MM.1S (cell line): ENCODE measurements at regions not wholly inside any gene's neighbourhood (a gene's known extent, or its start where the extent isn't known, plus 50 kb on each side); places are given as distances from the start of the nearest gene placed in this dataset.

Experiments
- DNase-seq: peaks from one replicate; pipeline ENCODE4 v3.0.0-alpha.2; 2015
- H2AFZ ChIP-seq: fragments of 300-600 bp; sonication (generic); 2 replicates; pipeline ENCODE4 v1.6.0; 2016; ENCODE audit warnings: antibody characterized with exemption, low read length
- H3F3A ChIP-seq: fragments of 300-600 bp; sonication (generic); 2 replicates; pipeline ENCODE4 v1.6.1; 2016; ENCODE audit warnings: mild to moderate bottlenecking, antibody characterized with exemption, low read length, moderate library complexity, mixed read lengths; ENCODE audit not compliant: insufficient read depth
- H3K27ac ChIP-seq: fragments of 300-600 bp; sonication (generic); 2 replicates; pipeline ENCODE4 v1.5.1; 2016; ENCODE audit warnings: mild to moderate bottlenecking, low read length
- H3K27me3 ChIP-seq: fragments of 300-600 bp; sonication (generic); replicated peaks from 2 replicates; pipeline ENCODE4 v1.6.0; 2016; ENCODE audit warnings: low read length; ENCODE audit not compliant: insufficient read depth
- H3K36me3 ChIP-seq: fragments of 300-600 bp; sonication (generic); replicated peaks from 2 replicates; pipeline ENCODE4 v1.6.1; 2016; ENCODE audit warnings: mild to moderate bottlenecking, low read length, mixed read lengths; ENCODE audit not compliant: insufficient read depth
- H3K4me1 ChIP-seq: fragments of 300-600 bp; sonication (generic); 2 replicates; pipeline ENCODE4 v1.6.1; 2016; ENCODE audit warnings: low read length, mixed read lengths
- H3K4me2 ChIP-seq: fragments of 300-600 bp; sonication (generic); 2 replicates; pipeline ENCODE4 v1.6.0; 2016; ENCODE audit warnings: low read depth, low read length
- H3K4me3 ChIP-seq: fragments of 300-600 bp; sonication (generic); 2 replicates; pipeline ENCODE4 v1.5.1; 2016; ENCODE audit warnings: low read length, mixed read lengths
- H3K79me2 ChIP-seq: fragments of 300-600 bp; sonication (generic); 2 replicates; pipeline ENCODE4 v1.6.1; 2016; ENCODE audit warnings: mixed run types, low read length, mixed read lengths
- H3K9ac ChIP-seq: fragments of 300-600 bp; sonication (generic); 2 replicates; pipeline ENCODE4 v1.6.1; 2016; ENCODE audit warnings: low read length, mixed read lengths
- H3K9me2 ChIP-seq: fragments of 300-600 bp; sonication (generic); replicated peaks from 2 replicates; pipeline ENCODE4 v1.6.1; 2016; ENCODE audit warnings: mild to moderate bottlenecking, low read length, mixed read lengths; ENCODE audit not compliant: insufficient read depth
- H3K9me3 ChIP-seq: fragments of 300-600 bp; sonication (generic); replicated peaks from 2 replicates; pipeline ENCODE4 v1.6.1; 2016; ENCODE audit warnings: mild to moderate bottlenecking, low read length, mixed read lengths; ENCODE audit not compliant: insufficient read depth
- H4K20me1 ChIP-seq: fragments of 300-600 bp; sonication (generic); 2 replicates; pipeline ENCODE4 v1.6.1; 2016; ENCODE audit warnings: mild to moderate bottlenecking, low read length, moderate library complexity, mixed read lengths; ENCODE audit not compliant: insufficient read depth
- CTCF ChIP-seq: fragments of 300-600 bp; sonication (generic); IDR thresholded peaks from 2 replicates; pipeline ENCODE4 v1.5.1; 2016; ENCODE audit warnings: antibody characterized with exemption, low read length, mixed read lengths
- EZH2 ChIP-seq: fragments of 300-600 bp; sonication (generic); optimal IDR thresholded peaks from 2 replicates; pipeline ENCODE3; 2017; ENCODE audit warnings: low read depth, mild to moderate bottlenecking, antibody characterized with exemption, low read length, mixed read lengths
- EZH2phosphoT487 ChIP-seq: fragments of 300-600 bp; sonication (generic); IDR thresholded peaks from 2 replicates; pipeline ENCODE4 v1.6.1; 2018; ENCODE audit warnings: antibody characterized with exemption, low read length

- H3K4me1 ChIP-seq: no peaks in the 10 kb centered on the region
- no peak overlapping the region for H3K4me3 ChIP-seq
- no peak overlapping the region for H3K27ac ChIP-seq
- H3K36me3 ChIP-seq: no peaks in the 10 kb centered on the region
- no peak overlapping the region for H3K9ac ChIP-seq
- H3K4me2 ChIP-seq: no peak overlapping the region
- H3K9me2 ChIP-seq: no peaks in the 10 kb centered on the region
- H2AFZ ChIP-seq: no peak overlapping the region
- no peak for DNase-seq
- no peaks in the 10 kb centered on the region for H4K20me1 ChIP-seq
- H3K9me3 ChIP-seq: no peaks in the 10 kb centered on the region
- no peak for TF ChIP-seq EZH2
- TF ChIP-seq CTCF: no peak
- TF ChIP-seq EZH2phosphoT487: no peak
- no peaks in the 10 kb centered on the region for H3F3A ChIP-seq
- peaks cover 82% of the 10 kb centered on the region for H3K27me3 ChIP-seq
- H3K79me2 ChIP-seq: no peaks in the 10 kb centered on the region
These were observed 436.4 kb downstream of the NPHP4 start for GRCh38 chr1:5555853-5556252.

GRCh38 chr1:5554784-5555183, 437.4 kb downstream of the NPHP4 start:
- Histone ChIP-seq H4K20me1 (no peaks in the 10 kb centered on the region), H3K9me3 (no peaks in the 10 kb centered on the region), H3K9me2 (no peaks in the 10 kb centered on the region), H2AFZ (no peak overlapping the region), H3K4me3 (no peak overlapping the region), H3K36me3 (no peaks in the 10 kb centered on the region), H3K4me1 (no peaks in the 10 kb centered on the region), H3K4me2 (no peak overlapping the region), H3K79me2 (no peaks in the 10 kb centered on the region), H3K27me3 (peaks cover 88% of the 10 kb centered on the region), H3K27ac (no peak overlapping the region), H3K9ac (no peak overlapping the region), H3F3A (no peaks in the 10 kb centered on the region)
- TF ChIP-seq EZH2 (no peak), CTCF (no peak), EZH2phosphoT487 (no peak)
- no peak for DNase-seq

DNA sequence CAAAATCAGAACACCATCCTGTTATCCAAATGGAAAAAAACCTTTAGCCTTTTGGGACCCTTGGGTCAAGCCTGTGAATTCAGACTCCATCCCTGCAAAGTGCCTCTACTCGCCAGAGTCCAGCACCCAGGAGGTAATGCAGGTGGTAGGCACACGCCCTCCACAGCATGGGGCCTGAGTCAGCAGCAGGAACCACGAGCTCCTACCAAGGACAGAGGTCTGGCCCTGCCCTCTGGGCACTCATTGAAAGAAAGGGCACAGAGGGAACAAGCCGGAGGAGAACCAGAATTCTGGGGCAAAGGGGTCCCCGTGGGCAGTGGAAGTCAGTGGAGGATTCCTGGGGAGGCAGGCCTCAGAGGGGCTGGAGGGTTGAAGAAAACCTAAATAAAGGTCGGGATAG, 438.1 kb downstream of the NPHP4 start:
- Histone ChIP-seq H3K9ac (no peak overlapping the region), H3K4me1 (no peaks in the 10 kb centered on the region), H2AFZ (no peak overlapping the region), H3K9me3 (no peaks in the 10 kb centered on the region), H3F3A (no peaks in the 10 kb centered on the region), H3K36me3 (no peaks in the 10 kb centered on the region), H4K20me1 (no peaks in the 10 kb centered on the region), H3K27me3 (peaks cover 87% of the 10 kb centered on the region), H3K4me2 (no peak overlapping the region), H3K79me2 (no peaks in the 10 kb centered on the region), H3K27ac (no peak overlapping the region), H3K4me3 (no peak overlapping the region), H3K9me2 (no peaks in the 10 kb centered on the region)
- TF ChIP-seq EZH2phosphoT487 (no peak), CTCF (no peak)
- no peak for DNase-seq
